Lung (tissue), 11 donors: ENCODE measurements at regions not wholly inside any gene's neighbourhood (a gene's known extent, or its start where the extent isn't known, plus 50 kb on each side); places are given as distances from the start of the nearest gene placed in this dataset.

Experiments used
- ATAC-seq: fragments of 200-7000 bp; cut with Tn5 transposase; one replicate; pipeline ENCODE4 v1.9.1; 2020; ENCODE audit warnings: moderate number of reproducible peaks; ENCODE audit not compliant: insufficient read depth, low FRiP score
- DNase-seq, 3 donors: peaks; one replicate each; pipeline ENCODE4 v3.0.0-alpha.2; 2013 to 2017
- H3K27ac ChIP-seq, 2 donors: one replicate each; pipeline ENCODE4 v1.5.1; 2013; ENCODE audit warnings: mild to moderate bottlenecking in 2 of 2, moderate library complexity in 2 of 2, control low read depth in 1 of 2, inconsistent platforms in 1 of 2, low read depth in 1 of 2, low read length in 1 of 2
- H3K27me3 ChIP-seq, 3 donors: one replicate each; pipeline ENCODE4 v1.5.1; 2013; ENCODE audit warnings: low read length in 2 of 3; ENCODE audit not compliant: control insufficient read depth in 3 of 3, insufficient read depth in 3 of 3
- H3K36me3 ChIP-seq, 4 donors: one replicate each; pipeline ENCODE4 v1.5.1; 2013; ENCODE audit warnings: low read length in 4 of 4, mild to moderate bottlenecking in 1 of 4, moderate library complexity in 1 of 4; ENCODE audit not compliant: control insufficient read depth in 4 of 4, insufficient read depth in 4 of 4
- H3K4me1 ChIP-seq, 5 donors: one replicate each; pipeline ENCODE4 v1.5.1; 2013; ENCODE audit warnings: low read length in 5 of 5, mild to moderate bottlenecking in 2 of 5, moderate library complexity in 1 of 5; ENCODE audit not compliant: control insufficient read depth in 5 of 5, insufficient read depth in 5 of 5
- H3K4me3 ChIP-seq: one replicate; pipeline ENCODE4 v1.5.1; 2013; ENCODE audit warnings: mild to moderate bottlenecking, control low read depth, moderate library complexity
- H3K9ac ChIP-seq, 2 donors: one replicate each; pipeline ENCODE4 v1.5.1; 2013; ENCODE audit warnings: low read length in 2 of 2, control low read depth in 1 of 2; ENCODE audit not compliant: insufficient read depth in 1 of 2
- H3K9me3 ChIP-seq, 4 donors: one replicate each; pipeline ENCODE4 v1.5.1; 2013; ENCODE audit warnings: low read length in 3 of 4, mild to moderate bottlenecking in 1 of 4, moderate library complexity in 1 of 4; ENCODE audit not compliant: control insufficient read depth in 4 of 4, insufficient read depth in 3 of 4
- WGBS, 2 donors: extraction: QIAGEN DNeasy Blood & Tissue Kit; methylation state at CpG; one replicate each; pipeline ENCODE4 v1.1.7; 2013; 5-methylcytosine and 5-hydroxymethylcytosine counted together
- TF ChIP-seq, protein P1 (sequence below): IDR thresholded peaks from 2 replicates; pipeline ENCODE4 v1.5.1; 2012; ENCODE audit warnings: mild to moderate bottlenecking; ENCODE audit errors: control extremely low read depth, extremely low read depth
- donor health status: control.
- donor health status: control.
- donor health status: Bipolar disorder and iron deficiency.
- donor health status: healthy.
- donor health status: DM: yes; HTN: yes; CAD: no.

DNA sequence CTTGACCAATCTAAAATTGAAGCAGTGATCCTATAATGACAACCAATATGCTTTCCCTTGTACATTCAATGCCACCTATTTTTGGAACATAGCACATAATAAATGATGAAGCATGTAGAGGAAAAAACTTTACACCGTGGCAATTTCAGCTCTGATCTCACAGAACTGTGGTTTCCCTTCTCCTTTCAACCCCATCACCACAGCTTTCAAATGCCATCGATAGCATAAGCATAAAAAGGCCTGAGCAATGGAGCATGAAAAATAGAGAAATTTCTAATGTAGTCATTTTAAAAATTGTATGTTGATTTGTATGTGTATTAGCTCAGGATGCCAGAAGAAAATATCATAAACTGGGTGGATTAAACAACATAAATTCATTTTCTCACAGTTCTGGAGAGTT is 406.0 kb upstream of the TMCO5A start:
- whole genome bisulfite sequencing, 2 donors, result 62 to 69% methylated on average over 2 of the region's 2 CpGs
- Histone ChIP-seq H3K27ac (no peak overlapping the region), H3K4me1 (no peaks in the 10 kb centered on the region), H3K36me3 (no peaks in the 10 kb centered on the region), H3K9ac (no peak overlapping the region), H3K27me3 (no peaks in the 10 kb centered on the region), H3K4me3 (no peak overlapping the region), H3K9me3 (peaks cover 0 to 3% (median 0%) of the 10 kb centered on the region in 4 donors)
- no peak for ATAC-seq
- no peak for DNase-seq
- TF ChIP-seq, protein P1, sequence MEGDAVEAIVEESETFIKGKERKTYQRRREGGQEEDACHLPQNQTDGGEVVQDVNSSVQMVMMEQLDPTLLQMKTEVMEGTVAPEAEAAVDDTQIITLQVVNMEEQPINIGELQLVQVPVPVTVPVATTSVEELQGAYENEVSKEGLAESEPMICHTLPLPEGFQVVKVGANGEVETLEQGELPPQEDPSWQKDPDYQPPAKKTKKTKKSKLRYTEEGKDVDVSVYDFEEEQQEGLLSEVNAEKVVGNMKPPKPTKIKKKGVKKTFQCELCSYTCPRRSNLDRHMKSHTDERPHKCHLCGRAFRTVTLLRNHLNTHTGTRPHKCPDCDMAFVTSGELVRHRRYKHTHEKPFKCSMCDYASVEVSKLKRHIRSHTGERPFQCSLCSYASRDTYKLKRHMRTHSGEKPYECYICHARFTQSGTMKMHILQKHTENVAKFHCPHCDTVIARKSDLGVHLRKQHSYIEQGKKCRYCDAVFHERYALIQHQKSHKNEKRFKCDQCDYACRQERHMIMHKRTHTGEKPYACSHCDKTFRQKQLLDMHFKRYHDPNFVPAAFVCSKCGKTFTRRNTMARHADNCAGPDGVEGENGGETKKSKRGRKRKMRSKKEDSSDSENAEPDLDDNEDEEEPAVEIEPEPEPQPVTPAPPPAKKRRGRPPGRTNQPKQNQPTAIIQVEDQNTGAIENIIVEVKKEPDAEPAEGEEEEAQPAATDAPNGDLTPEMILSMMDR, result no peak

DNA sequence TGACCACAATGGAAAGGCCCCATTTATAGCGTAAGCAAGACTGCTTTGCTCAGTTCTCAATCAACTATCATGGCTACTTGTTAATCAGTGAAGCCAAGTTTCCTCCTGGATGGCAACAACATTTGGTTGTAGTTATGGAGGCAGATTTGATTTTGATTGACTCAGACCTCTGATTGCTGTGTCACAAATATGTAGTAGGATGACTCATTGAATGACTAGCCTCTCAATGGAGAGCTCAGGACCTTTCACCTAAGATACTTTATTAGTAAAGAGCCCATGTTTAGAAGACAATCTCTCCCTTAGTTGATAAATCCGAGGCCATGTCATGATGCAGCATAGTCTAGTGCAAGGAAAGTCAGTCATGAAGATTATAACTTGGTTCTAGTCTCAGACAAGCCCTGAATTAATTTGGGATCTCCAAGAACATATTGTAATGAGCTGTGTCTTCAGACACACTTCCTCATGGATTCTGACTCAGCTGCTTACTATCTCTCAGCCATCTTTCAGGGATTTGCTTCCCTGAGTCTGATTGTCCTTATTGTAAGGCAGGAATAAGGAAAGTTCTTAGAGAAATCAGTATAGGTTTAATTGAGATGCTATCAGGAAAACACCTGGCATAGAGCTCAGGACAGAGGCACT is 397.4 kb upstream of the TMCO5A start:
- Histone ChIP-seq H3K4me1 (no peaks in the 10 kb centered on the region), H3K27me3 (no peaks in the 10 kb centered on the region), H3K36me3 (no peaks in the 10 kb centered on the region), H3K9ac (no peak overlapping the region), H3K27ac (no peak overlapping the region), H3K9me3 (peaks cover 0 to 5% (median 0%) of the 10 kb centered on the region in 4 donors), H3K4me3 (no peak overlapping the region)
- TF ChIP-seq, protein P1, result no peak
- DNase-seq (no peak), ATAC-seq (no peak)
- WGBS, 2 donors, result 73 to 86% methylated on average over 2 of the region's 2 CpGs

DNA sequence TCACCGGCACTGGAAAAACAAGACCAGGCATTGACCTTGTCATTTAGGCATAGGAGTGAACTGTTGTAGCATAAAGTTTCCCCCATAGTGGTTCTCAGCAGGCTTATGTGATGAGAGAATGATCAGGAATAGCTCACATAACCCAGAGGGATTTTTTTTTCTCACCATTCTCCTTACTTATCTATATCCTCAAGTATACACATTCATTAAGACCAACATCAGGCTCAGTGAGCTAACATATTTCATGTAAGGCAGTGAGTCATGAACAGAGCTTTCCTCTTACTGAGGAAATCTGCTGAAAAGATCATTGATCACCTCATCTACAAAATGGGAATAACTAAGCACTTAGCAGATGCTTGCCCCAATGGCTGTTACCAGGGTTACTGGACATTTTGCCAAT is 396.6 kb upstream of the TMCO5A start:
- H3K36me3 ChIP-seq, result no peaks in the 10 kb centered on the region
- ATAC-seq, result no peak
- H3K4me1 ChIP-seq, result no peaks in the 10 kb centered on the region
- H3K9ac ChIP-seq, result no peak overlapping the region
- 95 to 97% methylated on average over 1 of the region's 1 CpG for WGBS, 2 donors
- peaks cover 0 to 5% (median 0%) of the 10 kb centered on the region in 4 donors for H3K9me3 ChIP-seq
- TF ChIP-seq, protein P1, result no peak
- H3K27ac ChIP-seq, result no peak overlapping the region
- H3K27me3 ChIP-seq, result no peaks in the 10 kb centered on the region
- H3K4me3 ChIP-seq, result no peak overlapping the region
- no peak for DNase-seq

DNA sequence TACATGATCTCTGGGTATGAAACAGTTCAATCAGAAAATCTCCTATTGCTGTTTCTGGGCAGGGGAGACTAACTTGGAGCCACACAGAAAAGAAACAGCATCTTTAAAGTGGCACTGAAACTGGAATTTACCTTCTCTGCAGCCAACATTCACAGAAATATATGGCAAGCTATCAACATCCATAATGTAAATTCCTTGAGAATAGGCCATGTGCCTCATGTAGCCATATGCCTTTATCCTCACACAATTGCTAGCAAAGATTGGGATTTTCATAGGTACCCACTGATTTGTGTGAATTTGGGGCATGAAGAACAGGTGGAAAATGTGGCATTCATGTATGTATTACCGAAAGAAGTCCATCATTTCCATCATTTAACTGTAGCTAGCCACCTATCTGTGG is 386.3 kb upstream of the TMCO5A start:
- TF ChIP-seq, protein P1, result no peak
- no peak overlapping the region for H3K27ac ChIP-seq
- no peak for ATAC-seq
- no peaks in the 10 kb centered on the region for H3K27me3 ChIP-seq
- WGBS, 2 donors, result 86 to 91% methylated on average over 1 of the region's 1 CpG
- no peaks in the 10 kb centered on the region for H3K36me3 ChIP-seq
- H3K4me3 ChIP-seq, result no peak overlapping the region
- DNase-seq, result no peak
- H3K9me3 ChIP-seq, result peaks cover 0 to 7% (median 0%) of the 10 kb centered on the region in 4 donors
- no peak overlapping the region for H3K9ac ChIP-seq
- H3K4me1 ChIP-seq, result no peaks in the 10 kb centered on the region
